ENCODE measurements at regions not wholly inside any gene's neighbourhood (a gene's known extent, or its start where the extent isn't known, plus 50 kb on each side); places are given as distances from the start of the nearest gene placed in this dataset.

DNA sequence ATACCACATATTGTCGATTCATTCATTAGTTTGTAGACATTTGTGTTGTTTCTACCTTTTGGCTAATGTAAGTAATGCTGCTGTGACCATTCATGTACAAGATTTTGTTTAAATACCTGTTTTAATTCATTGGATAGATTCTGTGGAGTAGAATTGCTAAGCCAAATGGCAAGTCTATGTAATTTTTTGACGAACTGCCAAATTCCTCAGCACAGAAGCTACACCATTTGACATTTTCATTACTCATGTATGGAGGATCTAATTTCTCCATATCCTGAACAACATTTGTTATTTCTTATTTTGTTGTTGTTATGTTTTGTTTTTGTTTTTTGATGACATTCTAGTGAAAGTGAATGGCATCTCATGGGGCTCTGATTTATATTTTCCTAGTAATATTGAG lies 1351.3 kb upstream of the SORCS1 start:
- no peak for TF ChIP-seq POLR2A (IDR thresholded peaks at IDR 0.05)
- TF ChIP-seq, protein P1, sequence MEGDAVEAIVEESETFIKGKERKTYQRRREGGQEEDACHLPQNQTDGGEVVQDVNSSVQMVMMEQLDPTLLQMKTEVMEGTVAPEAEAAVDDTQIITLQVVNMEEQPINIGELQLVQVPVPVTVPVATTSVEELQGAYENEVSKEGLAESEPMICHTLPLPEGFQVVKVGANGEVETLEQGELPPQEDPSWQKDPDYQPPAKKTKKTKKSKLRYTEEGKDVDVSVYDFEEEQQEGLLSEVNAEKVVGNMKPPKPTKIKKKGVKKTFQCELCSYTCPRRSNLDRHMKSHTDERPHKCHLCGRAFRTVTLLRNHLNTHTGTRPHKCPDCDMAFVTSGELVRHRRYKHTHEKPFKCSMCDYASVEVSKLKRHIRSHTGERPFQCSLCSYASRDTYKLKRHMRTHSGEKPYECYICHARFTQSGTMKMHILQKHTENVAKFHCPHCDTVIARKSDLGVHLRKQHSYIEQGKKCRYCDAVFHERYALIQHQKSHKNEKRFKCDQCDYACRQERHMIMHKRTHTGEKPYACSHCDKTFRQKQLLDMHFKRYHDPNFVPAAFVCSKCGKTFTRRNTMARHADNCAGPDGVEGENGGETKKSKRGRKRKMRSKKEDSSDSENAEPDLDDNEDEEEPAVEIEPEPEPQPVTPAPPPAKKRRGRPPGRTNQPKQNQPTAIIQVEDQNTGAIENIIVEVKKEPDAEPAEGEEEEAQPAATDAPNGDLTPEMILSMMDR (IDR thresholded peaks at IDR 0.05) = no peak

All from testis (tissue), 2 donors.